SHP77 treated with DMSO at 0.1 percent for 48 hours (cell line): ENCODE measurements at regions not wholly inside any gene's neighbourhood (a gene's known extent, or its start where the extent isn't known, plus 50 kb on each side); places are given as distances from the start of the nearest gene placed in this dataset.
"Not testable (repeated sequence)": the region's sequence is repeated elsewhere in the genome, so short reads cannot be mapped to it uniquely, and the experiment has no call there.

Experiments
- DNase-seq: peaks from one replicate; lab custom pipeline; 2025; lab: John Stamatoyannopoulos, UW

- DNase-seq: no peak
Measured at GRCh38 chr1:4172644-4173599, 272.9 kb upstream of the C1orf174 start.

DNA sequence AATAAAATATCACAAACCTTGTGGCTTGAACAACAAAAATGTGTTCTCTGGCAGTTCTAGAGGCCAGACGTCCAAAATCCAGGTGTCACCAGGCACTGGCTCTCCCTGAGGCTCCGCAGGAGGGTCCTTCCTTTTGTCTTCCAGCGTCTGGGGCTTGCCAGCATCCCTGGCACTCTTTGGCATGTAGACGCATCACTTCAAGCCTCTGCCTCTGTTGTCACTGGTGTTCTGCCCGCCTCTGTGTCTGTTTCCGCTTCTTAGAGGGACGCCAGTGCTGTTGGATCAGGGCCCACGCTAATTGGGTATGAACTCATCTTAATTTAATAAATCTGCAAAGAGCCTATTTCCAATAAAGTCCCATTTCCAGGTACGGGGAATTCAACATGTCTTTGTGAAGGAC lies 273.7 kb upstream of the C1orf174 start:
- no peak for DNase-seq

GRCh38 chr1:4174291-4175200 lies 274.5 kb upstream of the C1orf174 start:
- DNase-seq: no peak

- no peak for DNase-seq
Measured at GRCh38 chr1:4175566-4176405, 275.7 kb upstream of the C1orf174 start.

GRCh38 chr1:4176841-4177240 lies 276.8 kb upstream of the C1orf174 start:
- no peak for DNase-seq

DNA sequence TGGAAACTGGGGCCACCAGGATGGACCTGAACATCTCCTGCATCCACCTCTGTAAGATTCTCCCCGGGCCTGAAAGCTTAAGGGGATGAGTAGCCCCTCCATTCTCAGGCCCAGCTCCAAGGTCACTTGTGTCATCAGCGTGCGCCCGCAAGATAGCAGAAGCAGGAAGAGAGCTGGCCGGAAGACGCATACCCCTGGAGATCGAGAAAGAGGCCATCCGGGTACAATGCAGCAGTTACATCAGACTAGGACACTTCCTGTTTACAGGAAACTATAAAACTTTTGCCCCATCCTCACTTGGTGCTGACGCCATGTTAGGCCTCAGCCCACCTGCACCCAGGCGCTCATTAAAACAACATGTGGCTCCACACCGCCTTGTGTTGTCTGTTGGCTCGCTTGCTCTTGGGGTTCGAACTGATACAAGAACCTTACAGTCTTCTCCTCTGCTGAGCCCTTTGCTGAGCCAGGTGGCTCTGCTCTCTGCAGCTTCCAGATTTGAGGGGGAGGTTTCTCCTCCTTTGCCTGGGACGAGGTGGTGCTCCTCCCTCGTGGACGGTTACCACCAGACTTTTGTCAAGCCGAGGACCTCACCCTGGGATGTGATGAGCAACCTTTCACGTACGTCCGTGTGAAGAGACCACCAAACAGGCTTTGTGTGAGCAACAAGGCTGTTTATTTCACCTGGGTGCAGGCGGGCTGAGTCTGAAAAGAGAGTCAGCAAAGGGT lies 277.5 kb upstream of the C1orf174 start:
- DNase-seq: no peak

- DNase-seq: no peak
Measured at GRCh38 chr1:4178501-4179113, 278.5 kb upstream of the C1orf174 start.

DNA sequence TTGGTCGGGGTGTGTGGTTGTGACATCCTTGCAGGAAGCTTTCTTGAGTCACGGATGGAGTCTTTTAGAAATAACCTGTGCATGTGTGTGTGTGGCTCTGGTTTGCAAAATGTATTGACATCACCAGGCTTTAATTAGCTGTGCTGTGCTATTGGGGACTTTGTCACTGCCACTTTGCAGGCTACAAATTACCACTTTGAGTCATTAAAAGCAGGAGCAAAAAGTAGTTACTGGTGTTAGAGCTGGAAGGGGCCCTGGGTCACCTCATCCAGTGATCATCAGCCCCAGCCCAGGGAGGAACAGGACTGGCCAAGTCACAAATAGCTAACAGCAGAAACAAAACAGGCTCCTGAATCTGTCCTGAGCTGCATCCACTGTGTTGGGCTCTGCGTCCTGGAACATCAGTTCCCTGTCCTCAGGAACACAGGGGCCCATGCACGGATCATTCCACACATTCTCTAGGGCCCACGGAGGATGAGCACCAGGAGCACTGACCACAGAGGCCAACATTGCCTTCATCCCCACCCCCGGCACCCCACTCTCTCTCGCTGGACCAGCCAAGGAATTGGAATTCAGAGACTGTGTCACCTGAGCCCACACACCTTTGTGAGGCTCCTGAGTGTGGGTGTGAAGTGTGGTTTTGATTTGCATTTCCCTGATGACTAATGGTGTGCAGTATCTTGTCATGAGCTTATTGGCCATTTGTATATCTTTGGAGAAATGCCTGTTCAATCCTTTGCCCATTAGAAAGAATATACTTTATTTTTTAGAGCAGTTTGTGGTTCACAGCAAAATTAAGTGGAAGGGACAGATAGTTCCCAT lies 280.1 kb upstream of the C1orf174 start:
- no peak for DNase-seq

GRCh38 chr1:4186486-4186885 lies 286.4 kb upstream of the C1orf174 start:
- DNase-seq: not testable (repeated sequence)

GRCh38 chr1:4203501-4203900 lies 303.4 kb upstream of the C1orf174 start:
- no peak for DNase-seq

GRCh38 chr1:4207183-4207582 lies 307.1 kb upstream of the C1orf174 start:
- DNase-seq: no peak

DNA sequence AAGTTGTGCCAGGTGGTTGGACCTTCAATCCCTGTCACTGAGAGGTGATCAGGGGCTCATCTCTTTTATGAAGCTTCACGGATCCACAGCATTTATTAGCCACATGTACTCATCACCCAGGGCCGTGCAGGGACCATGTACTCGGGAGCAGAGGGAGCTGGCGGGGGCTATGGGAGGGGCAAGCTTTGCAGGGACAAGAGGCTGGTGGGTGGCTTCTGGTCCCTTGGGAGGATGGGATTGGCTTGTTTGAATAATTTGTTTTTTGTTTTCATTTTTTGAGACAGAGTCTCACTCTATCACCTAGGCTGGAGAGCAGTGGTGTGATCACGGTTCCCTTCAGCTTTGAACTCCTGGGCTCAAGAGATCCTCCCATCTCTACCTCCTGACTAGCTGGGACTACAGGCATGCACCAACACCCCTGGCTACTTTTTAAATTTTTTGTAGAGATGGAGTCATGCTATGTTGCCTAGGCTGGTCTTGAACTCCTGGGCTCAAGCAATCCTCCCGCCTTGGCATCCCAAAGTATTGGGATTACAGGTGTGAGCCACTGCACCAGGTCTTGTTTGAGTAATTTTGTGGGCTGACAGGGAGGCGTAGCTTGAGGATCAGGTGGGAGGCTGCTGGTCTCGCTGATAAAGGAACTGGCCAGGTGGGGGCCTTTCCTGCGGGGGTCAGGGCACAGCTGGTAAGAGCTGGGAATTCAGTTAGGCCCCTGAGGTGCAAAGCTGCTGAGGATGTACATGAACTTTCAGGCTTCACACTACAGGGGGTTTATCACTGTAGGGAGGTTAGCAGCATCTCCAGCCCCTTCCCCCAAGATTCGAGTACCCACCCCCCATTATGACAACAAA lies 308.0 kb upstream of the C1orf174 start:
- no peak for DNase-seq

GRCh38 chr1:4210043-4210442 lies 310.0 kb upstream of the C1orf174 start:
- no peak for DNase-seq

DNA sequence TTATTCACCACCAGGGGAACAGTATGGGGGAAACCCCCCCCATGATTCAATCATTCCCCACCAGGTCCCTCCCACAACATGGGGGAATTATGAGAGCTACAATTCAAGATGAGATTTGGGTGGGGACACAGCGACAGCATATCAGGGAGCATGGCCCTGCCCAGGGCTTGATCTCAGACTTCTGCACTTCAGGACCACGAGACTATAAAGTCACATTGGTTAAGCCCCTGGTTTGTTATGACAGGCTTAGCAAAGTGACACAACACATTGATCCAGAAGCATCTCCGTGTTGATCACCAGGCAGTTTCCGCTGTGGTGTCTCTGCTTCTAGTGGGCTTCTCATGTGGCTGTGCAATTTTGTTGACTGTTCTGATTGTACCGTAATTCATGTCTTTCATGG lies 312.7 kb upstream of the C1orf174 start:
- DNase-seq: no peak

- no peak for DNase-seq
Measured at GRCh38 chr1:4213366-4213973, 313.4 kb upstream of the C1orf174 start.

DNA sequence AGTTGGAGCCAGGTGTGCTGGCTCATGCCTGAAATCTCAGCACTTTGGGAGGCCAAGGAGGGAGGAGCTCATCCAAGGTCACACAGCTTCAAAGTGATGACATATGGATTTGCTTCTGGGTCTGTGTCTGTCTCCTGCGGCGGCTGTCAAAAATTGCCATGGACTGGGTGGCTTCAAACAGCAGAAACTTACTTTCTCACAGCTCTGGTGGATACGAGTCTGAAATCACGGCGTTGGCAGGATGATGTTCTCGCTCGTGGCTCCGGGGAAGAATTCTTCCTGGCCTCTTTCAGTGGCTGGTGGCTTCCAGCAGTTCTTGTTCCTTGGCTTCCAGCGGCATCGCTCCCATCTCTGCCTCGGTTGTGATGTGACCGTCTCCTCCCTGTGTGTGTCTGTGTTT lies 314.8 kb upstream of the C1orf174 start:
- no peak for DNase-seq

- no peak for DNase-seq
Measured at GRCh38 chr1:4215391-4215790, 315.3 kb upstream of the C1orf174 start.

DNA sequence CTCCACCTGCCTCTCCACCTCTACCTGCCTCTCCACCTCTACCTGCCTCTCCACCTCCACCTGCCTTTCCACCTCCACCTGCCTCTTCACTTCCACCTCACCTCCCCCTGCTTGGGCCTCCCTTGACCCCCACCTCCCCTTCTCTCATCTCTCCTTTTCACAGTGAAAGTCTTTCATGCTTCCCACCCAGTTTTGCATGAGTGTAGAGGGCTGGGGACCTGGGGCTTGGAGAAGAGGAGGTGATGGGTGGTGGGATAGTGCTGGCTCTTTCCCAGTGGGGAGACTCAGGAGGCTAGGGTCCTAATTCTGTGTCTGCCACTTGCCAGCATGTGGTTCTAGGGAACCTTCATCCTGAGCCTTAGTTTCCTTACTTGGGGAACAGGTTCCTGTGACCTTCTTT lies 316.2 kb upstream of the C1orf174 start:
- DNase-seq: no peak

DNA sequence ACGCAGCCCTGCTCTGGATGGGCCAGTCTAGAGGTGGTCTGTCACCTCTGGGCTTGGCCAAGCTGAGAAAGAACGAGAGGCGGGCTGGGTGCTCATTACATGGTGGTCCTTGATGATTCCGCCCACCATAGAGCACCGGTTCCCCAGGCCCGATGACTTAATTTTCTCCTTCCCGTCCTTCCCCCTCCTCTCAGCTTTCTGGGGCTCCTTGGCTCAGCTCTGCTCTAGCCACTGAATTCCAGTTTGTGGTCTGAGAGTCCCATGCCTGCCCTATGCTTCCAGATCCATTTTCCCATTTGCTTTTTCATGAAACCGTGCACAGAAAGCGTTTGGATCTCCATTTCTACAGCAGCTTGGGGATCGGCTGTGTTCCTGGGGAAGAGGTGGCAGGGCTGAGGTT lies 318.5 kb upstream of the C1orf174 start:
- DNase-seq: no peak
